ENCODE measurements at regions not wholly inside any gene's neighbourhood (a gene's known extent, or its start where the extent isn't known, plus 50 kb on each side); places are given as distances from the start of the nearest gene placed in this dataset.

- ChIA-PET CTCF (interaction anchor here (1.1 to 1.2 kb wide), 3 partner anchors 13 to 41 kb away, joined by 3 to 4 read pairs (median 3); no protein-coding TSS in a partner anchor), POLR2A (no interaction called here)
- no peak for TF ChIP-seq CTCF (IDR thresholded peaks at IDR 0.05; ENCODE audit: control extremely low read depth, extremely low read depth, low read depth, missing control alignments)
- no peak for DNase-seq (ENCODE audit: extremely low spot score)
These were observed 88.9 kb upstream of the MED13L start for GRCh38 chr12:116366456-116366776.

DNA sequence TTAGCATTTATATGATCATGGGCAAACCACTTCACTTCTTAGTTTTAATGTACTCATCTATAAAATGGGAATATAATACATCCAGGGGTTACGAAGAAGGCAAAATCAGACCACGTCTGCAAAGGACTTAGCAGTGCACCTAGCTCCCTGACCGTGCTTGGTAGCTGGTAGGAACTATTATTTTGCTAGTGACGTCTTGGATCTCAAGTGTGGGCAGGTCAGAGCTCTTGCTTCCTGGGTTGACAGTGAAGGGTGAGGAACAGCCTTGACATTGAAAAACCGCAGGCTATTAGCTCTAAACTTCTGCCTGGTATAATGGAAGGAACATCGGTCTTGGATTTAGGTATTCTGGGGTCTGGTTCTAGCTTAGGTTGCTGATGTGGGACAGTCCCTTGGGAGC lies 89.3 kb upstream of the MED13L start:
- POLR2A ChIA-PET: no interaction called here
- DNase-seq (ENCODE audit: extremely low spot score): no peak
- no peak for TF ChIP-seq CTCF (IDR thresholded peaks at IDR 0.05; ENCODE audit: control extremely low read depth, extremely low read depth, low read depth, missing control alignments)
- CTCF ChIA-PET: interaction anchor here (1.1 to 1.2 kb wide), 3 partner anchors 12 to 40 kb away, joined by 3 to 4 read pairs (median 3); no protein-coding TSS in a partner anchor

DNA sequence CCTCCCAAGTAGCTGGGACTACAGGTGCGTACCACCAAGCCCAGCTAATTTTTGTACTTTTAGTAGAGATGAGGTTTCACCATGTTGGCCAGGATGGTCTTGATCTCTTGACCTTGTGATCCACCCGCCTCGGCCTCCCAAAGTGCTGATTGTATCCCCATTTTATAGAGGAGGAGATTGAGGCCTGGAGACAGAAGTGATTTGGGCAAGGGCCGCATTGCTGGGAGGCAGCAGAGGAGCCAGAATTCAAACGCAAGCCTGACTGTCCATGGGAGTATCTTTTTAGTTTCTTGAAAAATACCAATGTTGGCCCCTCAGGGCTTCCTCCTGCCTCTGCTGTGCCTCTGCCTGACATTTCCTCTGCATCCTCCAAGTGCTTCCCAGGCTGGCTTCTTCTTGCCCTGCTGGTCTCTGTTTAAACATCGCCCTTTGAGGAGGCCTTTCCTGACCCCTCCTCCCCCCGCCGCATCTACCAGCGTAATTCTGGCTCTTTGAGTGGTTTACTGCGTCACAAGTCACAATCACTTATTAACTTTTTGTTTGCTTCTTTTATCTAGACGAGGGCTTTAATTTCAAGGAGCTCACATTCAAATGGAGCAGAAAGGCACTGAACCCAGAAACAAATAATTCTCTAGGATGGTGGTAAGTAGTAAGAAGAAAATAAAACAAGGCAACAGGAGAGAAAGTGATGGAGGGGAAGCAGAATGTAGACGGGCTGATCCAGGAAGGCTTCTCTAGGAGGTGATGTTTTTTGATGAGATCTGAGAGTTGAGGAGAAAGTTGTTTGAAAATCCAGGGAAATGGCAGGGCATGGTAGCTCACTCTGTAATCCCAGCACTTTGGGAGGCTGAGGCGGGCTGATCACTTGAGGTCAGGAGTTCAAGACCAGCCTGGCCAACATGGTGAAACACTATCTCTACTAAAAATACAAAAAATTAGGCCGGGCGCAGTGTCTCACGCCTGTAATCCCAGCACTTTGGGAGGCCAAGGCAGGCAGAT lies 91.0 kb upstream of the MED13L start:
- no peak for DNase-seq (ENCODE audit: extremely low spot score)
- CTCF ChIA-PET: no interaction called here

GRCh38 chr12:116370004-116370404 lies 92.5 kb upstream of the MED13L start:
- TF ChIP-seq CTCF (IDR thresholded peaks at IDR 0.05; ENCODE audit: control extremely low read depth, extremely low read depth, low read depth, missing control alignments): no peak
- POLR2A ChIA-PET: no interaction called here
- no peak for DNase-seq (ENCODE audit: extremely low spot score)
- CTCF ChIA-PET: interaction anchor here (1.1 kb wide), 1 partner anchor 14 kb away, joined by 4 read pairs; no protein-coding TSS in a partner anchor

More for the DNA sequence above, 91.0 kb upstream of the MED13L start:
- POLR2A ChIA-PET: no interaction called here
- TF ChIP-seq CTCF (IDR thresholded peaks at IDR 0.05; ENCODE audit: control extremely low read depth, extremely low read depth, low read depth, missing control alignments): no peak

- ChIA-PET CTCF (no interaction called here), POLR2A (no interaction called here)
- no peak for TF ChIP-seq CTCF (IDR thresholded peaks at IDR 0.05; ENCODE audit: control extremely low read depth, extremely low read depth, low read depth, missing control alignments)
- DNase-seq (ENCODE audit: extremely low spot score): no peak
These were observed 93.5 kb upstream of the MED13L start for GRCh38 chr12:116370886-116371580.

GRCh38 chr12:116372815-116373214 lies 95.3 kb upstream of the MED13L start:
- CTCF ChIA-PET: interaction anchor here (1.4 kb wide), 1 partner anchor 13 kb away, joined by 4 read pairs; no protein-coding TSS in a partner anchor
- TF ChIP-seq CTCF (IDR thresholded peaks at IDR 0.05; ENCODE audit: control extremely low read depth, extremely low read depth, low read depth, missing control alignments): no peak
- POLR2A ChIA-PET: no interaction called here
- no peak for DNase-seq (ENCODE audit: extremely low spot score)

Measured in GM10248 (cell line).